Mesodermal cell (in vitro differentiated cells): ENCODE measurements at regions not wholly inside any gene's neighbourhood (a gene's known extent, or its start where the extent isn't known, plus 50 kb on each side); places are given as distances from the start of the nearest gene placed in this dataset.

Experiments used
- H3K27ac ChIP-seq: 2 replicates; pipeline ENCODE4 v1.7.0; 2013; ENCODE audit warnings: mild to moderate bottlenecking, low read depth, low read length, moderate library complexity; ENCODE audit not compliant: severe bottlenecking
- H3K36me3 ChIP-seq: 2 replicates; pipeline ENCODE4 v1.7.1; 2013; ENCODE audit warnings: mild to moderate bottlenecking, low read length, moderate library complexity; ENCODE audit not compliant: control insufficient read depth, insufficient read depth
- H3K4me1 ChIP-seq: one replicate; pipeline ENCODE4 v1.7.1; 2013; ENCODE audit warnings: mild to moderate bottlenecking, low read length; ENCODE audit not compliant: insufficient read depth, control insufficient read depth, poor library complexity, severe bottlenecking
- H3K4me3 ChIP-seq: 2 replicates; pipeline ENCODE4 v1.7.0; 2013; ENCODE audit warnings: low read length, control low read depth, mild to moderate bottlenecking; ENCODE audit not compliant: insufficient read depth, poor library complexity, severe bottlenecking; ENCODE audit errors: extremely low read depth
- H3K9me3 ChIP-seq: 2 replicates; pipeline ENCODE4 v1.7.1; 2013; ENCODE audit warnings: mild to moderate bottlenecking, low read length, moderate library complexity; ENCODE audit not compliant: control insufficient read depth
- WGBS, 2 experiments: methylation state at CpG; one replicate each; pipeline ENCODE4 v1.1.5; 2013; ENCODE audit warnings: missing lambda C conversion rate in 2 of 2; ENCODE audit not compliant: insufficient coverage in 2 of 2; 5-methylcytosine and 5-hydroxymethylcytosine counted together

DNA sequence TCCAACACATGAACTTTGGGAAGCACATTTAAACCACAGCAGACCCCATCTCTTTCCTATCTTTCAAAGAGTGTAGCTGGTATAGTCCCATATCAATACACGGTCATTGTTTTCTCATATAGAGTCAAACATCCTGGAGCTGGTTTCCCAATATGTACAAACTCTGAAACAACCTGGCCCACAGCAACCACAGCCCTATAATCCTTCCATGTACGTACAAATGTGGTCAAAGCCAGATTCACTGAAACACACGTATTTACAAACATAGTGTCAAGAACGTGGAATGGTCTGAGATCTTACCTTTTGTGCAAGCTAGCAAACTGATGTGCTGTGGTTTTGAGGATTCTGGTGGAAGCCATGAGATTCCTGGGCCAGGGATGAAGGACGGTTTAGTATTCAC lies 97.3 kb downstream of the HS1BP3 start:
- WGBS, 2 experiments = 90 to 100% methylated on average over 2 to 3 of the region's 5 CpGs
- H3K27ac ChIP-seq = no peak overlapping the region
- peaks cover 6% of the 10 kb centered on the region for H3K4me1 ChIP-seq
- no peak overlapping the region for H3K4me3 ChIP-seq
- no peaks in the 10 kb centered on the region for H3K36me3 ChIP-seq
- H3K9me3 ChIP-seq = no peaks in the 10 kb centered on the region

DNA sequence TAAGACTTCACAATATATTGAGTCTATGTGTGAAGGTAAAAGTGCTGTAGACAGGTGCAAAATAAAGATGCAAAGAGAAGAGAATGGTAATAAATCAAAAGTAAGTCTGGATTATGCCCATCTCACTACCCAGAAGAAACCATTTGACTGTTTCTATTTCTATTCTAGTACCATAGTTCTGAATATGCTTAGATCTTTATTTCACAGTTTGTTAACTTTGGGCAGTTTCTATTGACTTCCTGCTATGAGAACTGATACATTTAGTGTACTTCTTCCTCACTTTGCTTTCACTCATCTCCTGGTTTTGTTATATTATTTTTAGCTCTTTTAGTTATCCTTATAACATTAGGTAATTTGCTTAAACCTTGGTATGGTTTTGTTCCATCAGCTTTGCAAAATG lies 94.9 kb downstream of the HS1BP3 start:
- Histone ChIP-seq H3K4me1 (peaks cover 10% of the 10 kb centered on the region), H3K36me3 (no peaks in the 10 kb centered on the region), H3K9me3 (no peaks in the 10 kb centered on the region), H3K4me3 (no peak overlapping the region), H3K27ac (no peak overlapping the region)

DNA sequence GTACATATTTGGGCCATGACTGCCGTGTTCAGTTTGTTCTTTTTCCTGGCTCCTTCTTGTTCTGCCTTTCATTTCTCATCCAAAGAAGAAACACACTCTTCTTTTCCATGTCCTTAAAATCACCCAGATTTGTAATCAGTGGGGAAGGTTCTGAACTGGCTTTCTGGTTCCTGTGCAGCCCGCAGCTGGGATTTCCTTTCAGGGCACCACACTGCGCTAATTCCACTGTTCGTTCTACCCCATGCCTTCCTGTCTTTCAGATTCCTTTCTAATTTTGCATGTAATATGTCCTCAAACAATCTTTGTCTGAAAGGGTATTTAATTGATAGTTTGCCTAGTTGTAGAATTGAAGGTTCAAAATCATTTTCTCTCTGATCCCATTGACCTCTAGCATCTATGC lies 94.1 kb downstream of the HS1BP3 start:
- Histone ChIP-seq H3K36me3 (no peaks in the 10 kb centered on the region), H3K4me3 (no peak overlapping the region), H3K4me1 (peaks cover 16% of the 10 kb centered on the region), H3K9me3 (no peaks in the 10 kb centered on the region), H3K27ac (no peak overlapping the region)
- WGBS, 2 experiments = 79 to 100% methylated on average over 1 to 2 of the region's 4 CpGs

DNA sequence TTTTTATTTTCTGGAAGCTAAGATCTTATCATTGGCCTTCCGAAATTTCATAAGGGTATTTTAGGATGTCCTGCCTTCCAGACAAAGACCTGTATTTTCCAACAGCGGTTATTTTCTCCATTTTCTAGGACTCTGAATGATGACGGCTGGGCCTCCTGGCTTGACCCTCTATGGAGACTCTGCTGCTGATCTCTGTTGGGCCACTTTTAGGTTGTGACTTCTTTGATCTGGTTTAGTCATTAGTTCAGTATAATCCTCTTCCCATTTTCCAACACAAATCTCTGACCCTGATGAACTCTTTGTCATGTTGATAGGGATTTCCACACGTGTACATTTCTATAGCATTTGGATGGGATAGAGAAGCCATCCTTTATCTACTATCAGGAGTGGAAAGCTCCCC lies 93.7 kb downstream of the HS1BP3 start:
- peaks cover 17% of the 10 kb centered on the region for H3K4me1 ChIP-seq
- no peak overlapping the region for H3K27ac ChIP-seq
- WGBS, 2 experiments = 77 to 86% methylated on average over 1 to 3 of the region's 4 CpGs
- H3K4me3 ChIP-seq = no peak overlapping the region
- no peaks in the 10 kb centered on the region for H3K36me3 ChIP-seq
- no peaks in the 10 kb centered on the region for H3K9me3 ChIP-seq

DNA sequence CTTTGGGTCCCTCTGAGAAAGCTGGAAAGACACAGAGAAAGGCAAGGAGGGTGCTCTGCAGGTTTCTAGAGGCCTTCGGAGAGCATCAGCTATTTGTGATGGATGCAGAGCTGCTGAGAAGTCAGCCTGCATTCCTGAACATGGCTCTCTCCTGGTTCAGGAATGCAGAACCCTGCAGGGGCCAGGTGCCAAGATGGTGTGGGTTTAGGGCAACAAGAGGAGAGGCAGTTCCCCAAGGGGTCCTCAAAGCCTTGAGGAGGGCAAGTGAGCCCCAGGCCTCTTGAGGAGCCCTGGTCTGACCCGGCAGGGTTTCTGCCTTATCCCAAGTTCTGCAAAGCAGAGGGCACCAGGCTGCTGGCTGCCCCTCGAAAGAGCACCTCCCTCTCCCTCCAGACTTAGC lies 93.3 kb downstream of the HS1BP3 start:
- Histone ChIP-seq H3K9me3 (no peaks in the 10 kb centered on the region), H3K4me1 (peaks cover 21% of the 10 kb centered on the region), H3K27ac (no peak overlapping the region), H3K4me3 (no peak overlapping the region), H3K36me3 (no peaks in the 10 kb centered on the region)
- WGBS, 2 experiments = 59 to 79% methylated on average over 3 of the region's 3 CpGs

DNA sequence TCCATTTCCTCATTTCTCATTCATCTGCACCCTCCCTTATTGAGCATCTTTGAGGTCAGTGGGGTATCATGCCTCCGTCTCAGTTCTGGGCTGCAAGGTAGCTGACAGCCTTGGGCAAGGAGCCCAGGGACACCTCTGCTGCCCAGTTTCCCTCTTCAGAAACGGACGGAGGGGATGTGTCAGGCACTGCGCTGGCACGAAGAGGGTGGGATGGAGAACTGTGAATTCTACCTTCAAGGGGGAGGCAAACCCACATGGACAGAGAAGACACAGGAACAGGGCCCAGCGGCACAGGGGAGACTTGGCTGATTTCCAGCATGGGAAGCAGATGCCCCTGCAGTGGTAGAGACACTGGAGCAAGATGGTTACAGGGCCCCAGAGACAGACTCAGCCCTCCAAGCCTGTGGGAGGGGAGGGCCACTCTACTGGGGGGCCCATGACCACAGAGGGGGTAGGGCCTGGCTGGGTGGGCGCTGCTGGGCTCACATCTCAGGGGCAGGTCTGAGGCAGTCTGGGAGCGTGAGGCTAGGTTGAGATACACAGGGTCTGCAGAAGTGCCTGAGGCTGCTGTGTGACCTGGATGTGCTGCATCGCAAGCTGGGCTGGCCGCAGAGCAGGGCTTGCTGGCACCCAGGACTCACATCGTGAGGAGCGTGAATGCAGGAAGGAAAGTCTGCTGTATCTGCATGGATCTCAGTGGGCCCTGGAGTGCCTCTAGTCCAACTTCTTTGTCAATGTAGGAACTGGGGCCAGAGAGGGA lies 92.3 kb downstream of the HS1BP3 start:
- Histone ChIP-seq H3K9me3 (no peaks in the 10 kb centered on the region), H3K4me3 (no peak overlapping the region), H3K36me3 (no peaks in the 10 kb centered on the region), H3K4me1 (peaks cover 27% of the 10 kb centered on the region), H3K27ac (no peak overlapping the region)
- WGBS, 2 experiments = 94 to 97% methylated on average over 12 of the region's 12 CpGs

DNA sequence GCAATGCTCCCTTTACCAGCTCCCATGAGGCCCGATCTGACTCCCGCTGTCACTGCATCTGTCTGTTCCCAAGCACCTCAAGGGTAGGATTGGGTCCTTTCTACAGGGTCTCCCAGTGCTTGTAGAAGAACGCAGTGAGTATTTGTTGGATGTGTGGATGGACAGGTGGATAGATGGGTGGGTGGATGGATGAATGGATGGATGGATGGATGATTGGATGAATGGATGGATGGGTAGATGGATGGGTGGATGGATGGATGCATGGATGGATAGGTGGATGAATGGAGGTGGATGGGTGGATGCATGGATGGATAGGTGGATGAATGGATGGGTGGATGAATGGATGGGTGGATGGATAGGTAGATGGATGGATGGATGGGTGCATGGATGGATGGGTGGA lies 91.6 kb downstream of the HS1BP3 start:
- WGBS, 2 experiments = 93 to 100% methylated on average over 1 to 3 of the region's 3 CpGs
- Histone ChIP-seq H3K27ac (no peak overlapping the region), H3K36me3 (no peaks in the 10 kb centered on the region), H3K4me1 (peaks cover 27% of the 10 kb centered on the region), H3K4me3 (no peak overlapping the region), H3K9me3 (no peaks in the 10 kb centered on the region)

DNA sequence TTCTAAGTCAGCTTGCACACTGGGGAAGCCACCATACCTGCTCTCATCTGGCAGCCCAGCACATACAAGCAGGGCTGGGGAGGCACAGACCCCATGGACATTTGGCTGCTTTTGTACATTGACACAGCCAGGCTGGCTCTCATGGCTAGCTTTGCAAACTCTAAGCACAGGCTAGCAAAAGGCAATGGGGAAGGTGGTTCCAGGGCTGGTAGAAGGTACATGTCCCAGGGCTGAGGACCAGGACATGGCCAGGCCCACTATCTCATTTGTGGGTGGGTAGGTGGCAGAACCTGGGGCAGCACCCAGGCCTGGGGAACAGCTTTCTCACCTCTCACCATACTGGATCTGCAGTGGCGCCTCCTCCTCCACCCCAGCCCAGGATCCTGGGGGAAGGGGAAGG lies 90.9 kb downstream of the HS1BP3 start:
- no peaks in the 10 kb centered on the region for H3K36me3 ChIP-seq
- H3K9me3 ChIP-seq = no peaks in the 10 kb centered on the region
- H3K4me1 ChIP-seq = peaks cover 27% of the 10 kb centered on the region
- H3K4me3 ChIP-seq = no peak overlapping the region
- H3K27ac ChIP-seq = no peak overlapping the region
- no CpG with 5 or more reads among the region's 1 CpG for WGBS, 2 experiments

DNA sequence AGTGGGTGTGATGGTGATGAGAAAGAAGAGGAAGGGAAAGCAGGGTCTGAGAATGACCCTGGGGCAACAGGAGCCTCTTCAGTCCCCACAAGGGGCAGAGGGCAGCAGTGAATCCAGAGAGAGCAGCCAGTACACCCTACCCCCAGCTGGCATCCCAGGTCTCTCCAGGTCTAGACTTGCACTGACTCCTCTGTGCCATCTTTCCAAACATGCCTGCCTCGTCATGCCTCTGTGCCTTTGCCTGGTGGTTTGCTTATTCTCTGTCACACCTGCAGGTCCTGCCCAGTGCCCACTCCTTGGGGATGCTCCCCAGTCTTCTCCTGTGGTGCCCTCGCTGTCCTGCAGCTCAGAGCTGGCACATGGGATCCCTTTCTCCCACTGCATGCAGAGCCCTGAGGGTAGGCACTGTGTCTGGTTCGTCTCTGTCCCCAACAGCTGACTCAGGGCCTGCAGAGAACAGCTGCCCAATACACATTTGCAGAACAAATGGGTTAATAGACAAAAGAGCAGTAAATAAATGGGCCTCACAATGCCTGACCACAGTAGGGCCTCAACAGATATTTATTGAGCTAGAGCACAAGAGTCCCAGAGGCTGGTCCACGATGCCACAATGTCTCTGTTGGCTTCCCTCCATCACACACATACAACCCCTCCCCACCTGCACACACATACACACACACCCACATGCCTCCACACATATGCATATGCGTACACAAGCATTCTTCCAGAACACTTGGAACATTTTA lies 89.8 kb downstream of the HS1BP3 start:
- H3K27ac ChIP-seq = peak overlapping the region; percentile 6
- H3K9me3 ChIP-seq = no peaks in the 10 kb centered on the region
- H3K36me3 ChIP-seq = no peaks in the 10 kb centered on the region
- H3K4me3 ChIP-seq = no peak overlapping the region
- 78 to 84% methylated on average over 3 of the region's 5 CpGs for WGBS, 2 experiments
- H3K4me1 ChIP-seq = peaks cover 33% of the 10 kb centered on the region

DNA sequence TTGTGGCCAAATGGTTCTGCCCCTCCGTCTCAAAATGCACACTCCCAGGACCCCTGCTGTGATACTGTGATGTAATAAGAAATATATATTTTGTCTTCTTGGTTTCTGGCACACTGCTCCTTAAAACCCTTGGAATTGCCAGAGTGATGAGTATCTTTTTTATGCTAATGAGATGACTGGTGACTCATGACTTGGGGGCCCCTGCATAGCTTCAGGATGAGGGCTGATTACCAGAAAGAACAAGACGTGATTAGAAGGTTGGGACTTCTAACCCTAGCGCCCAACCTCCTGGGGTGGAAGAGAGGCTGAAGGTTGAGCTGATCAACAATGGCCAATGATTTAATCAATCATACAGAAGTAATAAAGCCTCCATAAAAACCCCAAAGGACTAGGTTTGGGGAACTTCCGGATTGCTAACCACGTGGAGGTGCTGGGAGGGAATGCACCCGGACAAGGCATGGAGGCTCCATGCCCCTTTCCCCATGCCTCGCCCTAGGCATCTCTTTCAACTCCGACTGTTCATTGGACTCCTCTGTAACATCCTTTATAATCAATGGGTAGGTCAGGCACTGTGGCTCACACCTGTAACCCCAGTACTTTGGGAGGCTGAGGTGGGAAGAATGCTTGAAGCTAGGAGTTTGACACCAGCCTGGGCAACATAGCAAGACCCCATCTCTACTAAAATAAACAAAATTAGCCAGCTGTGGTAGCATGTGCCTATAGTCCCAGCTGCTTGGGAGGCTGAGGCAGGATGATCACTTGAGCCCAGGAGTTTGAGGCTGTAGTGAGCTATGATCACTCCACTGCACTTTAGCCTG lies 89.1 kb downstream of the HS1BP3 start:
- whole genome bisulfite sequencing, 2 experiments = 71 to 84% methylated on average over 2 to 5 of the region's 8 CpGs
- Histone ChIP-seq H3K4me1 (peaks cover 38% of the 10 kb centered on the region), H3K27ac (peak overlapping the region; percentile 62), H3K9me3 (no peaks in the 10 kb centered on the region), H3K4me3 (no peak overlapping the region), H3K36me3 (no peaks in the 10 kb centered on the region)
